GM23248 (cell line): ENCODE measurements at regions not wholly inside any gene's neighbourhood (a gene's known extent, or its start where the extent isn't known, plus 50 kb on each side); places are given as distances from the start of the nearest gene placed in this dataset.

Experiments
- DNase-seq: peaks from one replicate; pipeline ENCODE4 v3.0.0-alpha.2; 2015
- H2AFZ ChIP-seq: fragments of 200-600 bp; sonication (generic); 2 replicates; pipeline ENCODE4 v1.6.1; 2016; ENCODE audit warnings: antibody characterized with exemption
- H3F3A ChIP-seq: fragments of 200-600 bp; sonication (generic); 2 replicates; pipeline ENCODE4 v1.6.1; 2016; ENCODE audit warnings: mild to moderate bottlenecking, antibody characterized with exemption, mixed run types; ENCODE audit not compliant: insufficient read depth
- H3K27ac ChIP-seq: fragments of 200-600 bp; sonication (generic); 2 replicates; pipeline ENCODE4 v1.5.1; 2016; ENCODE audit warnings: mild to moderate bottlenecking
- H3K27me3 ChIP-seq: fragments of 200-600 bp; sonication (generic); replicated peaks from 2 replicates; pipeline ENCODE4 v1.6.1; 2016; ENCODE audit warnings: mild to moderate bottlenecking; ENCODE audit not compliant: insufficient read depth
- H3K36me3 ChIP-seq: fragments of 200-600 bp; sonication (generic); 2 replicates; pipeline ENCODE4 v1.6.1; 2016; ENCODE audit warnings: low read depth, mild to moderate bottlenecking
- H3K4me1 ChIP-seq: fragments of 200-600 bp; sonication (generic); 2 replicates; pipeline ENCODE4 v1.6.1; 2016; ENCODE audit warnings: mild to moderate bottlenecking; ENCODE audit not compliant: insufficient read depth
- H3K4me2 ChIP-seq: fragments of 200-600 bp; sonication (generic); one replicate; pipeline ENCODE4 v1.6.1; 2016; ENCODE audit warnings: mild to moderate bottlenecking; ENCODE audit not compliant: unreplicated experiment
- H3K4me3 ChIP-seq: fragments of 200-600 bp; sonication (generic); 2 replicates; pipeline ENCODE4 v1.5.1; 2016; ENCODE audit warnings: mild to moderate bottlenecking
- H3K79me2 ChIP-seq: fragments of 200-600 bp; sonication (generic); 2 replicates; pipeline ENCODE4 v1.6.1; 2016; ENCODE audit warnings: mild to moderate bottlenecking; ENCODE audit not compliant: insufficient read depth
- H3K9ac ChIP-seq: fragments of 200-600 bp; sonication (generic); 2 replicates; pipeline ENCODE4 v1.6.1; 2016; ENCODE audit warnings: mild to moderate bottlenecking
- H3K9me2 ChIP-seq: fragments of 200-600 bp; sonication (generic); 2 replicates; pipeline ENCODE4 v1.6.1; 2016; ENCODE audit warnings: mixed run types, mild to moderate bottlenecking, moderate library complexity; ENCODE audit not compliant: insufficient read depth
- H3K9me3 ChIP-seq: fragments of 200-600 bp; sonication (generic); one replicate; pipeline ENCODE4 v1.6.1; 2017; ENCODE audit warnings: low read depth
- H4K20me1 ChIP-seq: fragments of 200-600 bp; sonication (generic); 2 replicates; pipeline ENCODE4 v1.6.0; 2016; ENCODE audit not compliant: insufficient read depth
- EZH2 ChIP-seq: fragments of 200-600 bp; sonication (generic); IDR thresholded peaks from 2 replicates; pipeline ENCODE4 v1.6.1; 2018; ENCODE audit warnings: antibody characterized with exemption, mild to moderate bottlenecking; ENCODE audit not compliant: insufficient read depth, poor library complexity, severe bottlenecking
- EZH2phosphoT487 ChIP-seq: fragments of 200-600 bp; sonication (generic); IDR thresholded peaks from 2 replicates; pipeline ENCODE4 v1.6.1; 2018; ENCODE audit warnings: antibody characterized with exemption, moderate library complexity, mild to moderate bottlenecking, low read depth; ENCODE audit not compliant: insufficient read depth
- in situ Hi-C: fragments of 300-500 bp; cut with MboI; formaldehyde crosslinking; loops from 2 replicates; pipeline ENCODE4 v1.15.0; 2020

DNA sequence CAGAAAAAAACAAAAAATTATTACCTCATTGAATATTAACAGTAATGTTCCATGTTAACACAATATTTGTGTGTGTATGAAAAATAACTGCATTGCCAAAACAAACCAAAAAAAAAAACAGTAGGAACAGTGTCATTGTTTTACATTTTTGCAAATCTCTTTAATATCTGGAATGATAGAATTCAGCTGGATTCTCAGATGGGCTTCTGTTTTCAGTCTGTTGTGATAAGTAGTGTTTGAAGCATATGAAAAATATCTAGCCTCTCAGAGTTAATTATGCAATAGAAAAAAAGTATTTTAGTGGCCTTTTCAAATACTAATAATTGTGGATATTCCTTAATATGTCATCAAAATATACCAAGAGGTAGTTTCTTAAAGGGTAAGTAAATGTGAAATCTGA is 52.9 kb upstream of the RWDD3 start:
- no peak overlapping the region for H3K4me2 ChIP-seq
- no peaks in the 10 kb centered on the region; the same call in 1 of the 2 replicates for H3K27me3 ChIP-seq
- no peak for DNase-seq
- no peak overlapping the region for H2AFZ ChIP-seq
- no peaks in the 10 kb centered on the region for H3F3A ChIP-seq
- no peaks in the 10 kb centered on the region for H3K9me3 ChIP-seq
- H4K20me1 ChIP-seq, result no peaks in the 10 kb centered on the region
- H3K4me3 ChIP-seq, result no peak overlapping the region
- no peak overlapping the region for H3K27ac ChIP-seq
- no peaks in the 10 kb centered on the region for H3K79me2 ChIP-seq
- no peaks in the 10 kb centered on the region for H3K36me3 ChIP-seq
- H3K9me2 ChIP-seq, result no peaks in the 10 kb centered on the region
- no peak overlapping the region for H3K9ac ChIP-seq
- TF ChIP-seq EZH2phosphoT487, result no peak
- TF ChIP-seq EZH2, result no peak
- in situ Hi-C loops, result no loop called here
- H3K4me1 ChIP-seq, result no peaks in the 10 kb centered on the region

DNA sequence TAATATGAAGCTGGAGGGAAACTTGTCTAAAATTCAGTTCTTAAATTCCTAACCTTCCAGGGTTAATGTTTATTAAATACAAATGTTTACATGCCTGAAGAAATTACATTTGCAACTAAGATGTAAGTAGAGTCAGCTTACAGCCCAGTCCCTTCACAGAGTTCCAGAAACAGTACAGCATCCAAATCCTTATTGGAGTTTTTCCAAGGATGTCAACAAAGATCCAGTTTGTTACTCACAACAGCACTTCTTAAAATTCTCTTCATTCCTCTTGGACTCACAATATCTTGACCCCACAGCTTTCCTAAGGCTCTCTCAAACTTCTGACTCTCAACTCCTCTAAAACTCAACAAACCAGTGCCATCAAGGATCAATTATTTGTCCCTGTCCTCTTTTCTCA is 50.1 kb upstream of the RWDD3 start:
- Histone ChIP-seq H3K4me2 (no peak overlapping the region), H3K27ac (no peak overlapping the region), H3K4me1 (no peaks in the 10 kb centered on the region), H3K36me3 (no peaks in the 10 kb centered on the region), H3K9ac (no peak overlapping the region), H3K9me2 (no peaks in the 10 kb centered on the region), H3K4me3 (no peak overlapping the region), H3K79me2 (no peaks in the 10 kb centered on the region), H3K27me3 (no peaks in the 10 kb centered on the region; the same call in 1 of the 2 replicates), H3K9me3 (no peaks in the 10 kb centered on the region), H2AFZ (no peak overlapping the region), H4K20me1 (no peaks in the 10 kb centered on the region), H3F3A (no peaks in the 10 kb centered on the region)
- no peak for TF ChIP-seq EZH2
- TF ChIP-seq EZH2phosphoT487, result no peak
- DNase-seq, result no peak
- in situ Hi-C loops, result no loop called here
